B cell (primary cell): ENCODE measurements at regions not wholly inside any gene's neighbourhood (a gene's known extent, or its start where the extent isn't known, plus 50 kb on each side); places are given as distances from the start of the nearest gene placed in this dataset.

Experiments
- ATAC-seq: fragments of 200-7000 bp; cut with Tn5 transposase; one replicate; pipeline ENCODE4 v1.10.0; 2021; ENCODE audit warnings: low read depth, mild to moderate bottlenecking, moderate number of reproducible peaks, moderate library complexity
- CTCF ChIA-PET: fragments of 350-600 bp; sonication (Branson Sonifier 250); formaldehyde crosslinking; loops from one replicate; lab custom pipeline; 2021; ENCODE audit warnings: antibody characterized with exemption, inconsistent platforms; lab: Charles Lee
- POLR2A ChIA-PET: fragments of 350-600 bp; sonication (Branson Sonifier 250); formaldehyde crosslinking; loops from one replicate; lab custom pipeline; 2021; ENCODE audit warnings: antibody characterized with exemption; lab: Charles Lee
- DNase-seq: peaks from one replicate; pipeline ENCODE4 v3.0.0; 2013
- H2AFZ ChIP-seq: 2 replicates; pipeline ENCODE4 v1.6.1; 2012; ENCODE audit warnings: mild to moderate bottlenecking, low read depth, low read length; ENCODE audit not compliant: insufficient read depth, poor library complexity, severe bottlenecking
- H3K27ac ChIP-seq, 2 donors: 1 replicate in 1 of 2; 2 replicates in 1 of 2; pipeline ENCODE4 v1.5.1; 2012 to 2013; ENCODE audit warnings: low read length in 2 of 2, mild to moderate bottlenecking in 2 of 2, moderate library complexity in 1 of 2
- H3K27me3 ChIP-seq, 4 experiments: fragments of 200-600 bp in 1 of 4; sonication (generic) in 1 of 4; replicated peaks in 1 of 4; 1 replicate in 2 of 4; 2 replicates in 2 of 4; pipeline versions ENCODE4 v1.6.1 to v1.7.0; 2013 to 2016; ENCODE audit warnings: low read length in 3 of 4, mild to moderate bottlenecking in 2 of 4, mixed read lengths in 1 of 4, moderate library complexity in 1 of 4; ENCODE audit not compliant: insufficient read depth in 4 of 4, control insufficient read depth in 3 of 4; ENCODE audit errors: control extremely low read depth in 1 of 4
- H3K36me3 ChIP-seq, 2 experiments: replicated peaks in 1 of 2; 1 replicate in 1 of 2; 2 replicates in 1 of 2; pipeline versions ENCODE4 v1.6.1 to v1.7.1; 2013; ENCODE audit warnings: low read length in 1 of 2; ENCODE audit not compliant: insufficient read depth in 2 of 2, control insufficient read depth in 1 of 2; ENCODE audit errors: control extremely low read depth in 1 of 2, extremely low read depth in 1 of 2
- H3K4me1 ChIP-seq, 2 donors: fragments of 200-600 bp in 1 of 2; sonication (generic) in 1 of 2; 1 replicate in 1 of 2; 2 replicates in 1 of 2; pipeline versions ENCODE4 v1.5.1 to v1.6.1; 2013 to 2017; ENCODE audit warnings: low read length in 2 of 2; ENCODE audit not compliant: control insufficient read depth in 2 of 2, insufficient read depth in 2 of 2
- H3K4me2 ChIP-seq: replicated peaks from 2 replicates; pipeline ENCODE3; 2012; ENCODE audit warnings: mild to moderate bottlenecking, low read depth, low read length; ENCODE audit not compliant: poor library complexity, severe bottlenecking
- H3K4me3 ChIP-seq, 5 experiments: fragments of 200-600 bp in 1 of 5; sonication (generic) in 1 of 5; 1 replicate in 3 of 5; 2 replicates in 2 of 5; pipeline versions ENCODE4 v1.5.1 to v1.7.0; 2011 to 2016; ENCODE audit warnings: low read length in 4 of 5, mild to moderate bottlenecking in 4 of 5, low read depth in 2 of 5, control low read depth in 1 of 5, moderate library complexity in 1 of 5; ENCODE audit not compliant: insufficient read depth in 1 of 5; ENCODE audit errors: control extremely low read depth in 1 of 5, extremely low read depth in 1 of 5
- H3K79me2 ChIP-seq: fragments of 200-600 bp; sonication (generic); one replicate; pipeline ENCODE4 v1.6.0; 2016; ENCODE audit warnings: low read length; ENCODE audit not compliant: control insufficient read depth, insufficient read depth
- H3K9ac ChIP-seq: fragments of 200-600 bp; sonication (generic); 2 replicates; pipeline ENCODE4 v1.6.1; 2017; ENCODE audit warnings: mild to moderate bottlenecking, low read length, moderate library complexity
- H3K9me3 ChIP-seq, 3 donors: one replicate each; pipeline versions ENCODE4 v1.6.1 to v1.7.1; 2013; ENCODE audit warnings: low read length in 2 of 3; ENCODE audit not compliant: control insufficient read depth in 2 of 3, insufficient read depth in 1 of 3; ENCODE audit errors: control extremely low read depth in 1 of 3
- H4K20me1 ChIP-seq: 2 replicates; pipeline ENCODE4 v1.6.0; 2012; ENCODE audit warnings: mild to moderate bottlenecking, low read length; ENCODE audit not compliant: insufficient read depth, control insufficient read depth, poor library complexity, severe bottlenecking
- H3K27ac Mint-ChIP-seq: one replicate; pipeline ENCODE4 v1.8.0; 2021; ENCODE audit warnings: mixed read lengths
- H3K27me3 Mint-ChIP-seq: one replicate; pipeline ENCODE4 v1.8.0; 2021; ENCODE audit warnings: mixed read lengths
- H3K4me1 Mint-ChIP-seq: one replicate; pipeline ENCODE4 v1.8.0; 2021; ENCODE audit warnings: mixed read lengths
- H3K4me3 Mint-ChIP-seq: one replicate; pipeline ENCODE4 v1.8.0; 2021; ENCODE audit warnings: mixed read lengths
- H3K9me3 Mint-ChIP-seq: one replicate; pipeline ENCODE4 v1.8.0; 2022; ENCODE audit warnings: mixed read lengths; ENCODE audit not compliant: insufficient read depth
- EZH2 ChIP-seq: IDR thresholded peaks from 2 replicates; pipeline ENCODE4 v1.6.1; 2012; ENCODE audit warnings: borderline replicate concordance, low read depth, mild to moderate bottlenecking, moderate library complexity, low read length; ENCODE audit not compliant: insufficient read depth, poor library complexity, severe bottlenecking
- WGBS: methylation state at CpG from one replicate; pipeline ENCODE4 v1.1.5; 2013; ENCODE audit warnings: missing lambda C conversion rate; ENCODE audit not compliant: insufficient coverage; 5-methylcytosine and 5-hydroxymethylcytosine counted together
- intact Hi-C: fragments of 100-400 bp; cut with micrococcal nuclease; formaldehyde crosslinking; loops from one replicate; pipeline ENCODE4 v1.10.0; 2022
- TF ChIP-seq, protein P1 (sequence below): fragments of 200-600 bp; IDR thresholded peaks from one replicate; pipeline ENCODE4 v1.8.0; 2022; ENCODE audit warnings: antibody characterized with exemption, mild to moderate bottlenecking

DNA sequence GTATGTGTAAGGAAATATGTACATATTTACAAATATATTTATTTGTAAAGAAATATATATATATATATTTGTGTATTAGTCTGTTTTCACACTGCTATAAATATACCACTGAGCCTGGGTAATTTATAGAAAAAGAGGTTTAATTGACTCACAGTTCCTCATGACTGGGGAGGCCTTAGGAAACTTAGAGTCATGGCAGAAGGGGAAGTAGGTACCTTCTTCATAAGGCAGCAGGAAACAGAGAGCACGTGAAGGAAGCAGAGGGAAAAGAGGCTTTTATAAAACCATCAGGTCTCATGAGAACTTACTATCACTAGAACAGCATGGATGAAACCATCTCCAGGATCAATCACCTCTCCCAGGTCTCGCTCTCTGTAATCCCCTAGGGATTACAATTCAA lies 644.5 kb upstream of the HS3ST5 start:
- Histone ChIP-seq H3K4me3 (no peak overlapping the region), H3K36me3 (no peaks in the 10 kb centered on the region), H3K79me2 (no peaks in the 10 kb centered on the region), H2AFZ (no peak overlapping the region), H3K27me3 (no peaks in the 10 kb centered on the region), H3K4me1 (no peaks in the 10 kb centered on the region), H3K9me3 (peaks cover 0 to 3% (median 0%) of the 10 kb centered on the region in 3 donors), H3K4me2 (no peak overlapping the region), H3K9ac (no peak overlapping the region), H3K27ac (no peak overlapping the region), H4K20me1 (no peaks in the 10 kb centered on the region)
- ATAC-seq (no peak), DNase-seq (no peak)
- Mint-ChIP-seq H3K4me3 (no peak overlapping the region), H3K4me1 (no peaks in the 10 kb centered on the region), H3K27ac (no peak overlapping the region), H3K27me3 (no peaks in the 10 kb centered on the region), H3K9me3 (no peaks in the 10 kb centered on the region)
- intact Hi-C loops = no loop called here
- no CpG with 5 or more reads among the region's 2 CpGs for WGBS
- no peak for TF ChIP-seq EZH2
- TF ChIP-seq, protein P1, sequence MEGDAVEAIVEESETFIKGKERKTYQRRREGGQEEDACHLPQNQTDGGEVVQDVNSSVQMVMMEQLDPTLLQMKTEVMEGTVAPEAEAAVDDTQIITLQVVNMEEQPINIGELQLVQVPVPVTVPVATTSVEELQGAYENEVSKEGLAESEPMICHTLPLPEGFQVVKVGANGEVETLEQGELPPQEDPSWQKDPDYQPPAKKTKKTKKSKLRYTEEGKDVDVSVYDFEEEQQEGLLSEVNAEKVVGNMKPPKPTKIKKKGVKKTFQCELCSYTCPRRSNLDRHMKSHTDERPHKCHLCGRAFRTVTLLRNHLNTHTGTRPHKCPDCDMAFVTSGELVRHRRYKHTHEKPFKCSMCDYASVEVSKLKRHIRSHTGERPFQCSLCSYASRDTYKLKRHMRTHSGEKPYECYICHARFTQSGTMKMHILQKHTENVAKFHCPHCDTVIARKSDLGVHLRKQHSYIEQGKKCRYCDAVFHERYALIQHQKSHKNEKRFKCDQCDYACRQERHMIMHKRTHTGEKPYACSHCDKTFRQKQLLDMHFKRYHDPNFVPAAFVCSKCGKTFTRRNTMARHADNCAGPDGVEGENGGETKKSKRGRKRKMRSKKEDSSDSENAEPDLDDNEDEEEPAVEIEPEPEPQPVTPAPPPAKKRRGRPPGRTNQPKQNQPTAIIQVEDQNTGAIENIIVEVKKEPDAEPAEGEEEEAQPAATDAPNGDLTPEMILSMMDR = no peak
- ChIA-PET POLR2A (no interaction called here), CTCF (no interaction called here)

DNA sequence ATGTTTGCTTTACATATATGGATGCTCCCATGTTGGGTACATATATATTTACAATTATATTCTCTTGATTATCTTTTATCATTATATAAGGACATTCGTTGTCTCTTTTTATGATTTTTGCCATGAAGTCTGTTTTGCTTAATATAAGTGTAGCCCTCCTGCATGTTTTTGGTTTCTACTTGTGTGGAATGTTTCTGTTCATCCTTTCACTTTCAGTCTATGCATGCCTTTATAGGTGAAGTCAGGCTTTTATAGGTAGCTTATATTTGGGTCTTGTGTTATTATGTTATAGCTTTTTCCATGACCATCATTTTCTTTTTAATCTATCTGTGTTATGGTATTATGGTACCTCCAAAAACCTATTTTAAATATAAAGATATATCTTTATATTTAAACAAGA lies 612.5 kb upstream of the HS3ST5 start:
- H3K27ac Mint-ChIP-seq = no peak overlapping the region
- POLR2A ChIA-PET = no interaction called here
- no peak for ATAC-seq
- no CpG with 5 or more reads among the region's 1 CpG for WGBS
- Histone ChIP-seq H4K20me1 (no peaks in the 10 kb centered on the region), H3K79me2 (no peaks in the 10 kb centered on the region), H3K27ac (no peak overlapping the region), H3K4me2 (no peak overlapping the region), H2AFZ (no peak overlapping the region), H3K27me3 (no peaks in the 10 kb centered on the region), H3K4me3 (no peak overlapping the region), H3K36me3 (no peaks in the 10 kb centered on the region), H3K9me3 (no peaks in the 10 kb centered on the region), H3K4me1 (no peaks in the 10 kb centered on the region), H3K9ac (no peak overlapping the region)
- intact Hi-C loops = no loop called here
- TF ChIP-seq, protein P1 = no peak
- no peak for TF ChIP-seq EZH2
- H3K4me1 Mint-ChIP-seq = no peaks in the 10 kb centered on the region
- no peak overlapping the region for H3K4me3 Mint-ChIP-seq
- no peak for DNase-seq
- CTCF ChIA-PET = no interaction called here
- no peaks in the 10 kb centered on the region for H3K27me3 Mint-ChIP-seq
- peaks cover 3% of the 10 kb centered on the region for H3K9me3 Mint-ChIP-seq
